HL-60 (cell line): ENCODE measurements at regions not wholly inside any gene's neighbourhood (a gene's known extent, or its start where the extent isn't known, plus 50 kb on each side); places are given as distances from the start of the nearest gene placed in this dataset.
"Not testable (repeated sequence)": the region's sequence is repeated elsewhere in the genome, so short reads cannot be mapped to it uniquely, and the experiment has no call there.

Experiments
- DNase-seq, 2 experiments: peaks; one replicate each; pipeline ENCODE4 v3.0.0-alpha.2; 2010 to 2020; ENCODE audit warnings: low read depth in 1 of 2, low spot score in 1 of 2
- H3K27ac ChIP-seq: fragments of 250-450 bp; sonication (Bioruptor Pico); replicated peaks from 2 replicates; pipeline ENCODE4 v1.5.1; 2020; ENCODE audit warnings: mild to moderate bottlenecking, moderate library complexity
- H3K27me3 ChIP-seq: fragments of 250-450 bp; sonication (Bioruptor Pico); 2 replicates; pipeline ENCODE4 v1.5.1; 2021; ENCODE audit warnings: mild to moderate bottlenecking, moderate library complexity; ENCODE audit not compliant: insufficient read depth, poor library complexity, severe bottlenecking
- H3K4me3 ChIP-seq: replicated peaks from 2 replicates; pipeline ENCODE4 v1.5.1; 2011; ENCODE audit warnings: mild to moderate bottlenecking, control low read depth, low read length; ENCODE audit not compliant: insufficient read depth
- CTCF ChIP-seq: IDR thresholded peaks from one replicate; pipeline ENCODE4 v1.5.1; 2011; ENCODE audit warnings: low read length, control low read depth, inconsistent platforms; ENCODE audit not compliant: insufficient read depth
- GABPA ChIP-seq: IDR thresholded peaks from 2 replicates; pipeline ENCODE4 v1.6.1; 2012; ENCODE audit warnings: low read depth
- POLR2AphosphoS5 ChIP-seq: IDR thresholded peaks from 2 replicates; pipeline ENCODE4 v1.6.1; 2012; ENCODE audit warnings: low read depth
- REST ChIP-seq: IDR thresholded peaks from 2 replicates; pipeline ENCODE4 v1.6.1; 2012; ENCODE audit warnings: low read depth; ENCODE audit not compliant: insufficient replicate concordance
- SPI1 ChIP-seq: IDR thresholded peaks from 2 replicates; pipeline ENCODE4 v1.6.1; 2012; ENCODE audit warnings: low read depth, mild to moderate bottlenecking, borderline replicate concordance

GRCh38 chr5:100676817-100677631 is 141.8 kb downstream of the FAM174A start:
- H3K4me3 ChIP-seq, result no peak overlapping the region
- no peaks in the 10 kb centered on the region for H3K27me3 ChIP-seq
- TF ChIP-seq POLR2AphosphoS5 (no peak), CTCF (no peak), SPI1 (no peak), REST (no peak), GABPA (no peak)
- no peak overlapping the region for H3K27ac ChIP-seq
- DNase-seq, result no peak

- no peak for TF ChIP-seq CTCF
- no peak for TF ChIP-seq POLR2AphosphoS5
- TF ChIP-seq GABPA, result no peak
- no peak for TF ChIP-seq REST
- TF ChIP-seq SPI1, result no peak
- Histone ChIP-seq H3K27me3 (no peaks in the 10 kb centered on the region), H3K27ac (no peak overlapping the region), H3K4me3 (no peak overlapping the region)
- no peak for DNase-seq
These were observed 147.5 kb downstream of the FAM174A start for GRCh38 chr5:100682625-100683024.

- Histone ChIP-seq H3K27ac (no peak overlapping the region), H3K4me3 (no peak overlapping the region), H3K27me3 (no peaks in the 10 kb centered on the region)
- TF ChIP-seq POLR2AphosphoS5, result no peak
- no peak for TF ChIP-seq REST
- no peak for TF ChIP-seq SPI1
- no peak for TF ChIP-seq GABPA
- TF ChIP-seq CTCF, result no peak
- DNase-seq, result no peak
These were observed 148.7 kb downstream of the FAM174A start for GRCh38 chr5:100683881-100684280.

GRCh38 chr5:100685122-100685521 is 149.9 kb downstream of the FAM174A start:
- H3K4me3 ChIP-seq, H3K27me3 ChIP-seq, H3K27ac ChIP-seq, DNase-seq: not testable (repeated sequence)

- not testable (repeated sequence) for H3K27me3 ChIP-seq, H3K4me3 ChIP-seq, H3K27ac ChIP-seq, DNase-seq
These were observed 153.7 kb downstream of the FAM174A start for GRCh38 chr5:100688834-100689233.
